RWPE1 (cell line): ENCODE measurements at regions not wholly inside any gene's neighbourhood (a gene's known extent, or its start where the extent isn't known, plus 50 kb on each side); places are given as distances from the start of the nearest gene placed in this dataset.

Experiments used
- CTCF ChIA-PET: fragments of 350-600 bp; sonication (Branson Sonifier 250); formaldehyde crosslinking; extraction: SDS; loops from one replicate; lab custom pipeline; 2021; lab: Yijun Ruan, JAX
- POLR2A ChIA-PET: fragments of 400-600 bp; formaldehyde crosslinking; extraction: SDS; loops from one replicate; lab custom pipeline; 2020; ENCODE audit warnings: antibody characterized with exemption; ENCODE audit not compliant: low non-redundant PET; lab: Yijun Ruan, JAX
- DNase-seq: peaks from one replicate; pipeline ENCODE4 v3.0.0; 2012; ENCODE audit warnings: low spot score
- H3K27ac ChIP-seq: fragments of 450-650 bp; 2 replicates; pipeline ENCODE4 v1.5.1; 2017
- CTCF ChIP-seq: fragments of 450-650 bp; conservative IDR thresholded peaks from 2 replicates; pipeline ENCODE4 v1.5.1; 2017; ENCODE audit warnings: low read depth, mild to moderate bottlenecking

- POLR2A ChIA-PET: no interaction called here
- no peak for DNase-seq
- no peak for TF ChIP-seq CTCF
- H3K27ac ChIP-seq: no peak overlapping the region
- CTCF ChIA-PET: interaction anchor here (0.7 kb wide), 1 partner anchor 537 kb away, joined by 6 read pairs; no protein-coding TSS in a partner anchor
These were observed 1415.9 kb downstream of the PLA2G4A start for GRCh38 chr1:188244681-188245080.

GRCh38 chr1:188247255-188247654, 1418.5 kb downstream of the PLA2G4A start:
- no peak for DNase-seq
- ChIA-PET CTCF (no interaction called here), POLR2A (interaction anchor here (0.6 kb wide), 1 partner anchor 122 kb away, joined by 3 read pairs; no protein-coding TSS in a partner anchor)
- TF ChIP-seq CTCF: no peak
- no peak overlapping the region for H3K27ac ChIP-seq

- no peak for DNase-seq
- TF ChIP-seq CTCF: no peak
- no peak overlapping the region for H3K27ac ChIP-seq
- ChIA-PET CTCF (no interaction called here), POLR2A (no interaction called here)
These were observed 1421.1 kb downstream of the PLA2G4A start for GRCh38 chr1:188249811-188250210.

- ChIA-PET CTCF (no interaction called here), POLR2A (no interaction called here)
These were observed 1422.3 kb downstream of the PLA2G4A start for GRCh38 chr1:188251036-188251435.

GRCh38 chr1:188261849-188262248, 1433.1 kb downstream of the PLA2G4A start:
- CTCF ChIA-PET: no interaction called here
- TF ChIP-seq CTCF: no peak
- no peak overlapping the region for H3K27ac ChIP-seq
- DNase-seq: no peak
- POLR2A ChIA-PET: no interaction called here

More at GRCh38 chr1:188251036-188251435, 1422.3 kb downstream of the PLA2G4A start:
- no peak for DNase-seq
- no peak for TF ChIP-seq CTCF
- H3K27ac ChIP-seq: no peak overlapping the region

- ChIA-PET POLR2A (no interaction called here), CTCF (no interaction called here)
- no peak overlapping the region for H3K27ac ChIP-seq
- TF ChIP-seq CTCF: no peak
- DNase-seq: no peak
These were observed 1441.2 kb downstream of the PLA2G4A start for GRCh38 chr1:188269956-188270355.
